ENCODE measurements at regions not wholly inside any gene's neighbourhood (a gene's known extent, or its start where the extent isn't known, plus 50 kb on each side); places are given as distances from the start of the nearest gene placed in this dataset.

GRCh38 chr13:73815796-73816195 is 318.4 kb downstream of the KLF12 start:
- no peak overlapping the region for H2AFZ ChIP-seq (ENCODE audit: low read length)
- DNase-seq (ENCODE audit: low spot score): no peak
- intact Hi-C loops (cut with micrococcal nuclease; ENCODE audit: unreplicated experiment): no loop called here
- CTCF ChIA-PET (ENCODE audit: unreplicated experiment): no interaction called here
- H3K4me3 ChIP-seq (ENCODE audit: low read depth, low read length, poor library complexity, severe bottlenecking): no peak overlapping the region
- no peak for TF ChIP-seq CTCF (conservative IDR thresholded peaks at IDR 0.05; ENCODE audit: low read length)
- no peak for TF ChIP-seq EZH2phosphoT487 (IDR thresholded peaks at IDR 0.05; ENCODE audit: borderline replicate concordance, low read depth, low read length)
- BruUV-seq (replicated peaks): no TSS peak
- H3K79me2 ChIP-seq (ENCODE audit: insufficient read depth, low read depth, low read length): no peaks in the 10 kb centered on the region
- H3K9me3 ChIP-seq (ENCODE audit: low read length): no peaks in the 10 kb centered on the region
- POLR2A ChIA-PET: interaction anchor here (0.6 to 1.2 kb wide), 2 partner anchors 50 to 82 kb away, joined by 3 read pairs; no protein-coding TSS in a partner anchor
- H3K4me1 ChIP-seq (ENCODE audit: insufficient read depth, low read length, poor library complexity, severe bottlenecking): no peaks in the 10 kb centered on the region
- no peak overlapping the region for H3K4me2 ChIP-seq (ENCODE audit: low read length)
- H3K27ac ChIP-seq (ENCODE audit: low read depth, low read length, poor library complexity, severe bottlenecking): no peak overlapping the region
- peaks cover 11% of the 10 kb centered on the region; the same call in 1 of the 2 replicates for H3K36me3 ChIP-seq (ENCODE audit: insufficient read depth, low read length)
- H4K20me1 ChIP-seq (ENCODE audit: insufficient read depth, low read length): no peaks in the 10 kb centered on the region
- H3K9me2 ChIP-seq (ENCODE audit: insufficient read depth, low read length): no peaks in the 10 kb centered on the region

GRCh38 chr13:73810647-73811046 is 323.6 kb downstream of the KLF12 start:
- Histone ChIP-seq H3K9me2 (ENCODE audit: insufficient read depth, low read length) (no peaks in the 10 kb centered on the region), H3K79me2 (ENCODE audit: insufficient read depth, low read depth, low read length) (no peaks in the 10 kb centered on the region), H3K36me3 (ENCODE audit: insufficient read depth, low read length) (peaks cover 11% of the 10 kb centered on the region; the same call in 1 of the 2 replicates), H3K27ac (ENCODE audit: low read depth, low read length, poor library complexity, severe bottlenecking) (no peak overlapping the region), H3K4me1 (ENCODE audit: insufficient read depth, low read length, poor library complexity, severe bottlenecking) (no peaks in the 10 kb centered on the region), H3K9me3 (ENCODE audit: low read length) (no peaks in the 10 kb centered on the region), H2AFZ (ENCODE audit: low read length) (no peak overlapping the region), H4K20me1 (ENCODE audit: insufficient read depth, low read length) (no peaks in the 10 kb centered on the region), H3K4me3 (ENCODE audit: low read depth, low read length, poor library complexity, severe bottlenecking) (no peak overlapping the region), H3K4me2 (ENCODE audit: low read length) (no peak overlapping the region)
- POLR2A ChIA-PET: interaction anchor here (0.6 kb wide), 2 partner anchors 91 to 543 kb away, joined by 3 to 4 read pairs; no protein-coding TSS in a partner anchor
- DNase-seq (ENCODE audit: low spot score): no peak
- CTCF ChIA-PET (ENCODE audit: unreplicated experiment): no interaction called here
- intact Hi-C loops (cut with micrococcal nuclease; ENCODE audit: unreplicated experiment): no loop called here
- no TSS peak for BruUV-seq (replicated peaks)
- no peak for TF ChIP-seq CTCF (conservative IDR thresholded peaks at IDR 0.05; ENCODE audit: low read length)
- TF ChIP-seq EZH2phosphoT487 (IDR thresholded peaks at IDR 0.05; ENCODE audit: borderline replicate concordance, low read depth, low read length): no peak

GRCh38 chr13:73809561-73809960 is 324.6 kb downstream of the KLF12 start:
- no peak overlapping the region for H3K4me2 ChIP-seq (ENCODE audit: low read length)
- no peaks in the 10 kb centered on the region for H3K9me3 ChIP-seq (ENCODE audit: low read length)
- no peaks in the 10 kb centered on the region for H3K79me2 ChIP-seq (ENCODE audit: insufficient read depth, low read depth, low read length)
- no peak for DNase-seq (ENCODE audit: low spot score)
- H3K36me3 ChIP-seq (ENCODE audit: insufficient read depth, low read length): peaks cover 11% of the 10 kb centered on the region; the same call in 1 of the 2 replicates
- ChIA-PET CTCF (ENCODE audit: unreplicated experiment) (no interaction called here), POLR2A (no interaction called here)
- no peaks in the 10 kb centered on the region for H3K4me1 ChIP-seq (ENCODE audit: insufficient read depth, low read length, poor library complexity, severe bottlenecking)
- BruUV-seq (replicated peaks): no TSS peak
- TF ChIP-seq EZH2phosphoT487 (IDR thresholded peaks at IDR 0.05; ENCODE audit: borderline replicate concordance, low read depth, low read length) (no peak), CTCF (conservative IDR thresholded peaks at IDR 0.05; ENCODE audit: low read length) (no peak)
- no peaks in the 10 kb centered on the region for H3K9me2 ChIP-seq (ENCODE audit: insufficient read depth, low read length)
- no peak overlapping the region for H2AFZ ChIP-seq (ENCODE audit: low read length)
- intact Hi-C loops (cut with micrococcal nuclease; ENCODE audit: unreplicated experiment): no loop called here
- H3K27ac ChIP-seq (ENCODE audit: low read depth, low read length, poor library complexity, severe bottlenecking): no peak overlapping the region
- no peaks in the 10 kb centered on the region for H4K20me1 ChIP-seq (ENCODE audit: insufficient read depth, low read length)
- H3K4me3 ChIP-seq (ENCODE audit: low read depth, low read length, poor library complexity, severe bottlenecking): no peak overlapping the region
